ENCODE measurements at regions not wholly inside any gene's neighbourhood (a gene's known extent, or its start where the extent isn't known, plus 50 kb on each side); places are given as distances from the start of the nearest gene placed in this dataset.

DNA sequence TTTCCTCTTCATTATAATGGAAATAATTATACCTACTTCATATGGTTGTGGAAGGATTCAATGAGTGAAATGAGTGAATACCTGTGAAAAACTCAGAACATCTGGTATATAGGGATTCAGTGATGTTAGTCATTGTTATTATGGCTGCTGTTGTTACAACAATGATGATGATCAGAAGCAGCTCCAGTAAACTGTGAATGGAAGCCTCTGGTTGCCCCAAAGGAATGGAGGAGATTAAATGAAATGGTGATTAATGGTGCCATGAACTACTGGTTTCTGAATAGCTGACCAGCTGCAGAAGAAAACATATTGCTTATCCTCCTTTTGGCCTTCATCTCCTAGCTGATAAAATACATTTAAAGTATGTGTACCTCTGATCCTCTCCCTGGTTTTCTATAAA is 372.0 kb downstream of the ARHGEF28 start:
- no peak for DNase-seq

DNA sequence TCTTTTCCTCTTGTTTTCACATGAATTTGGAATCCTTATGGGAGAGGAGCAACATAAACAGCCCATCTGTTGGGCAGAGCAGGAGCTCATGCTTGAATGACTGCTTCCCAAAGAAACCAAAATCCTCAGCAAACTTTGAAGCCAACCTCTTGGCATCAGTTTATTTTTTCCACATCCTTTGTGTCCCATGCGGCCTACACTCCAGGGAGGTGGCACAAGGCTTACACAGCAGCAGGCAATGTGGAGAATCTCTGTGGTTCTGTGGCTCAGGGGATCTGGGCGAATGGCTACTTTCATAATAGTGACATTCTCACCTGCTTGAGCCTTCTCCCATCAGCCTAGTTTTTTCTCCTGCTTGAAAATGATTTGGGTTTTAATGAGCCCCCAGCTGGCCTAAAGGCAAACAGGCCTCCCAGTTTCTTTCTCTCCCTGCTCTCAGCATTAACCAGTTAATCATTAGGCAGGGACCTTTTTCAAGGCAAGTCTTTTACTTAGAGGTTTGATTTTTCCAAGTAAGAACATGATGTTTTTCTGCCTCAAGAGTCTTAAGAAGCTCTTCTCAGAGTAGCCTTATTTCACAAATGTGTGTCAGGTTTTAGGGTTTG is 370.3 kb downstream of the ARHGEF28 start:
- DNase-seq: no peak

DNA sequence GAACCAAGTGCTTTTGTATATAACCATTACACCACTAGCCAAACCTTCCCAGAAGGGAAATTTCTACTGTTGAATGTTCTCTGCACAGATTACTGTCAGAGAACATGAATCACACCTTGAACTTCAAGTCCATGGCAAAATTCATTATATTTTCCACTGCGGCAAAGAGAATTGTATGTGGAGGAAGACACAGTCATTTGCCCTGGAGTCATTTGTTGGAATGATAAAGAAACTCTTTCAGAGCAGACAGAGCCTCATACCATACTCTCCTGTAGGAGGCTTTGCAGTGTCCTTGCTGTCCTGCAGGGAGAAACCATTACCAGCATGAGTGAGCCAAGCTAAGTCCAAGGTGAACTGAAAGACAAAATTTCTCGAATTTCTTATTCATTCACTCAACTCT is 369.0 kb downstream of the ARHGEF28 start:
- DNase-seq: no peak

All from hypothalamus (tissue), 51 donors.